T-cell (primary cell): ENCODE measurements at regions not wholly inside any gene's neighbourhood (a gene's known extent, or its start where the extent isn't known, plus 50 kb on each side); places are given as distances from the start of the nearest gene placed in this dataset.
"Not testable (repeated sequence)": the region's sequence is repeated elsewhere in the genome, so short reads cannot be mapped to it uniquely, and the experiment has no call there.

ENCODE experiments used
- ATAC-seq, 4 experiments: fragments of 200-7000 bp in 3 of 4; fragments of 150-1000 bp in 1 of 4; cut with Tn5 transposase; replicated peaks in 1 of 4; 1 replicate in 3 of 4; 2 replicates in 1 of 4; pipeline ENCODE4 v1.10.0; 2021; ENCODE audit warnings: moderate library complexity in 3 of 4, mild to moderate bottlenecking in 2 of 4, moderate number of reproducible peaks in 1 of 4
- CTCF ChIA-PET, 2 donors: fragments of 300-600 bp; sonication (Branson Sonifier 250); formaldehyde crosslinking; loops; one replicate each; lab custom pipeline; 2022; ENCODE audit warnings: antibody characterized with exemption in 2 of 2; lab: Charles Lee
- POLR2A ChIA-PET, 2 donors: fragments of 300-600 bp; sonication (Branson Sonifier 250); formaldehyde crosslinking; loops; one replicate each; lab custom pipeline; 2022; ENCODE audit warnings: antibody characterized with exemption in 2 of 2; lab: Charles Lee
- DNase-seq, 35 experiments: peaks; one replicate each; pipeline versions ENCODE4 v3.0.0 to v3.0.0-alpha.2; 2013 to 2023
- H3K27ac ChIP-seq: one replicate; pipeline ENCODE4 v1.5.1; 2013; ENCODE audit warnings: low read length
- H3K27me3 ChIP-seq, 2 experiments: replicated peaks in 1 of 2; 1 replicate in 1 of 2; 2 replicates in 1 of 2; pipeline versions ENCODE4 v1.6.1 to v1.7.0; 2013; ENCODE audit warnings: low read length in 1 of 2, mixed read lengths in 1 of 2; ENCODE audit not compliant: control insufficient read depth in 2 of 2, insufficient read depth in 2 of 2; ENCODE audit errors: extremely low read depth in 1 of 2
- H3K36me3 ChIP-seq, 2 donors: 1 replicate in 1 of 2; 2 replicates in 1 of 2; pipeline versions ENCODE4 v1.6.1 to v1.7.0; 2013; ENCODE audit warnings: low read length in 1 of 2; ENCODE audit not compliant: control insufficient read depth in 2 of 2, insufficient read depth in 1 of 2; ENCODE audit errors: extremely low read depth in 1 of 2
- H3K4me1 ChIP-seq, 2 experiments: 1 replicate in 1 of 2; 2 replicates in 1 of 2; pipeline versions ENCODE4 v1.6.1 to v1.7.0; 2013; ENCODE audit warnings: low read length in 2 of 2, mixed read lengths in 1 of 2; ENCODE audit not compliant: insufficient read depth in 2 of 2, control insufficient read depth in 1 of 2; ENCODE audit errors: extremely low read depth in 1 of 2
- H3K4me3 ChIP-seq, 2 donors: 1 replicate in 1 of 2; 2 replicates in 1 of 2; pipeline versions ENCODE4 v1.5.1 to v1.7.0; 2013; ENCODE audit warnings: mild to moderate bottlenecking in 2 of 2, low read length in 1 of 2, moderate library complexity in 1 of 2; ENCODE audit not compliant: control insufficient read depth in 1 of 2; ENCODE audit errors: extremely low read depth in 1 of 2
- H3K9me3 ChIP-seq: 2 replicates; pipeline ENCODE4 v1.7.0; 2013
- H3K27ac Mint-ChIP-seq, 2 donors: one replicate each; pipeline ENCODE4 v1.8.0; 2020 to 2021; ENCODE audit warnings: mild to moderate bottlenecking in 2 of 2, mixed read lengths in 2 of 2
- H3K27me3 Mint-ChIP-seq, 2 donors: one replicate each; pipeline ENCODE4 v1.8.0; 2021 to 2022; ENCODE audit warnings: mixed read lengths in 2 of 2
- H3K36me3 Mint-ChIP-seq: one replicate; pipeline ENCODE4 v1.8.0; 2021; ENCODE audit warnings: mixed read lengths
- H3K4me1 Mint-ChIP-seq, 3 donors: one replicate each; pipeline ENCODE4 v1.8.0; 2020 to 2022; ENCODE audit warnings: mixed read lengths in 3 of 3, mild to moderate bottlenecking in 1 of 3
- H3K4me3 Mint-ChIP-seq, 3 donors: one replicate each; pipeline ENCODE4 v1.8.0; 2020 to 2022; ENCODE audit warnings: mild to moderate bottlenecking in 3 of 3, mixed read lengths in 3 of 3, moderate library complexity in 3 of 3
- H3K9me3 Mint-ChIP-seq, 3 donors: one replicate each; pipeline ENCODE4 v1.8.0; 2020 to 2022; ENCODE audit warnings: mixed read lengths in 3 of 3
- WGBS: methylation state at CpG from one replicate; pipeline ENCODE4 v1.1.5; 2013; ENCODE audit warnings: missing lambda C conversion rate; ENCODE audit not compliant: insufficient coverage; 5-methylcytosine and 5-hydroxymethylcytosine counted together

GRCh38 chr6:90674077-90674476 lies 87.2 kb upstream of the MAP3K7 start:
- H3K27me3 ChIP-seq, H3K4me3 Mint-ChIP-seq, CTCF ChIA-PET, H3K27ac ChIP-seq, H3K4me3 ChIP-seq, H3K4me1 Mint-ChIP-seq, H3K9me3 ChIP-seq, H3K36me3 ChIP-seq, POLR2A ChIA-PET, H3K27ac Mint-ChIP-seq, H3K4me1 ChIP-seq, DNase-seq, H3K9me3 Mint-ChIP-seq, ATAC-seq, H3K36me3 Mint-ChIP-seq: not testable (repeated sequence)
- 94% methylated on average over 2 of the region's 9 CpGs for WGBS
- H3K27me3 Mint-ChIP-seq = peaks cover 17 to 28% of the 10 kb centered on the region in 2 donors

- Histone ChIP-seq H3K27me3 (no peaks in the 10 kb centered on the region), H3K27ac (no peak overlapping the region), H3K4me3 (no peak overlapping the region), H3K9me3 (no peaks in the 10 kb centered on the region), H3K36me3 (no peaks in the 10 kb centered on the region), H3K4me1 (no peaks in the 10 kb centered on the region)
- DNase-seq = no peak
- ChIA-PET CTCF (no interaction called here), POLR2A (no interaction called here)
- Mint-ChIP-seq H3K27ac (no peak overlapping the region), H3K27me3 (peaks cover 11 to 18% of the 10 kb centered on the region in 2 donors), H3K9me3 (no peaks in the 10 kb centered on the region), H3K4me3 (no peak overlapping the region), H3K36me3 (no peaks in the 10 kb centered on the region), H3K4me1 (no peaks in the 10 kb centered on the region)
- WGBS = no CpG with 5 or more reads among the region's 1 CpG
- ATAC-seq = no peak
Measured at GRCh38 chr6:90669846-90670245, 83.0 kb upstream of the MAP3K7 start.

GRCh38 chr6:90669420-90669819 lies 82.5 kb upstream of the MAP3K7 start:
- Mint-ChIP-seq H3K36me3 (no peaks in the 10 kb centered on the region), H3K4me1 (no peaks in the 10 kb centered on the region), H3K27me3 (peaks cover 6 to 14% of the 10 kb centered on the region in 2 donors), H3K27ac (no peak overlapping the region), H3K4me3 (no peak overlapping the region), H3K9me3 (no peaks in the 10 kb centered on the region)
- no CpG with 5 or more reads among the region's 2 CpGs for WGBS
- Histone ChIP-seq H3K27me3 (no peaks in the 10 kb centered on the region), H3K4me3 (no peak overlapping the region), H3K9me3 (no peaks in the 10 kb centered on the region), H3K4me1 (no peaks in the 10 kb centered on the region), H3K36me3 (no peaks in the 10 kb centered on the region), H3K27ac (no peak overlapping the region)
- ChIA-PET POLR2A (no interaction called here), CTCF (interaction anchor here in 1 of 2 donors (0.7 kb wide), 1 partner anchor 59 kb away, joined by 4 read pairs; no protein-coding TSS in a partner anchor)
- DNase-seq = no peak
- ATAC-seq = no peak

- DNase-seq (no peak), ATAC-seq (no peak)
- no peak overlapping the region for H3K27ac Mint-ChIP-seq
- H3K36me3 Mint-ChIP-seq = no peaks in the 10 kb centered on the region
- H3K27me3 Mint-ChIP-seq = peaks cover 2 to 9% of the 10 kb centered on the region in 2 donors
- CTCF ChIA-PET = no interaction called here
- Histone ChIP-seq H3K4me3 (no peak overlapping the region), H3K27me3 (no peaks in the 10 kb centered on the region), H3K36me3 (no peaks in the 10 kb centered on the region), H3K9me3 (no peaks in the 10 kb centered on the region), H3K27ac (no peak overlapping the region), H3K4me1 (no peaks in the 10 kb centered on the region)
- no peak overlapping the region for H3K4me3 Mint-ChIP-seq
- no peaks in the 10 kb centered on the region for H3K4me1 Mint-ChIP-seq
- H3K9me3 Mint-ChIP-seq = peaks cover 0 to 8% (median 4%) of the 10 kb centered on the region in 3 donors
- POLR2A ChIA-PET = no interaction called here
Measured at GRCh38 chr6:90668141-90668540, 81.3 kb upstream of the MAP3K7 start.

GRCh38 chr6:90663873-90664272 lies 77.0 kb upstream of the MAP3K7 start:
- H3K4me3 ChIP-seq = no peak overlapping the region
- H3K36me3 Mint-ChIP-seq = no peaks in the 10 kb centered on the region

GRCh38 chr6:90663106-90663505 lies 76.2 kb upstream of the MAP3K7 start:
- Histone ChIP-seq H3K9me3 (no peaks in the 10 kb centered on the region), H3K27ac (no peak overlapping the region), H3K4me1 (no peaks in the 10 kb centered on the region), H3K27me3 (no peaks in the 10 kb centered on the region), H3K36me3 (no peaks in the 10 kb centered on the region), H3K4me3 (no peak overlapping the region)
- H3K9me3 Mint-ChIP-seq = peaks cover 5 to 16% (median 9%) of the 10 kb centered on the region in 3 donors
- CTCF ChIA-PET = no interaction called here
- no peaks in the 10 kb centered on the region for H3K4me1 Mint-ChIP-seq
- WGBS = no CpG with 5 or more reads among the region's 2 CpGs
- no peak for ATAC-seq
- no peak overlapping the region for H3K4me3 Mint-ChIP-seq
- H3K27me3 Mint-ChIP-seq = peaks cover 10 to 22% of the 10 kb centered on the region in 2 donors
- no peaks in the 10 kb centered on the region for H3K36me3 Mint-ChIP-seq
- DNase-seq = no peak
- no peak overlapping the region for H3K27ac Mint-ChIP-seq
- POLR2A ChIA-PET = no interaction called here

More at GRCh38 chr6:90663873-90664272, 77.0 kb upstream of the MAP3K7 start:
- Histone ChIP-seq H3K9me3 (no peaks in the 10 kb centered on the region), H3K36me3 (no peaks in the 10 kb centered on the region), H3K4me1 (no peaks in the 10 kb centered on the region), H3K27ac (no peak overlapping the region), H3K27me3 (no peaks in the 10 kb centered on the region)
- DNase-seq = no peak
- Mint-ChIP-seq H3K4me1 (no peaks in the 10 kb centered on the region), H3K27ac (no peak overlapping the region), H3K4me3 (no peak overlapping the region), H3K9me3 (peaks cover 2 to 16% (median 9%) of the 10 kb centered on the region in 3 donors), H3K27me3 (peaks cover 7 to 15% of the 10 kb centered on the region in 2 donors)
- CTCF ChIA-PET = interaction anchor here in 1 of 2 donors (0.6 kb wide), 1 partner anchor 817 kb away, joined by 3 read pairs; no protein-coding TSS in a partner anchor
- POLR2A ChIA-PET = no interaction called here
- WGBS = 97% methylated on average over 2 of the region's 3 CpGs
- ATAC-seq = no peak

- Histone ChIP-seq H3K4me1 (no peaks in the 10 kb centered on the region), H3K9me3 (no peaks in the 10 kb centered on the region), H3K27me3 (no peaks in the 10 kb centered on the region), H3K4me3 (no peak overlapping the region), H3K36me3 (no peaks in the 10 kb centered on the region), H3K27ac (no peak overlapping the region)
- Mint-ChIP-seq H3K4me1 (no peaks in the 10 kb centered on the region), H3K4me3 (no peak overlapping the region), H3K36me3 (no peaks in the 10 kb centered on the region), H3K27ac (no peak overlapping the region), H3K27me3 (peaks cover 11 to 22% of the 10 kb centered on the region in 2 donors), H3K9me3 (peaks cover 5 to 16% (median 9%) of the 10 kb centered on the region in 3 donors)
- ChIA-PET CTCF (no interaction called here), POLR2A (no interaction called here)
- no peak for DNase-seq
- no peak for ATAC-seq
Measured at GRCh38 chr6:90660931-90661330, 74.1 kb upstream of the MAP3K7 start.
